Suprapubic skin (tissue), 4 donors: ENCODE measurements at regions not wholly inside any gene's neighbourhood (a gene's known extent, or its start where the extent isn't known, plus 50 kb on each side); places are given as distances from the start of the nearest gene placed in this dataset.

Experiments
- DNase-seq, 2 donors: peaks; one replicate each; pipeline ENCODE4 v3.0.0-alpha.2; 2019; ENCODE audit warnings: low spot score in 2 of 2
- H3K27ac ChIP-seq: fragments of 200-600 bp; sonication (generic); one replicate; pipeline ENCODE4 v1.5.1; 2019
- H3K27me3 ChIP-seq: fragments of 200-600 bp; sonication (generic); one replicate; pipeline ENCODE4 v1.5.1; 2019
- H3K36me3 ChIP-seq: fragments of 200-600 bp; sonication (generic); one replicate; pipeline ENCODE4 v1.5.1; 2019
- H3K4me1 ChIP-seq: fragments of 200-600 bp; sonication (generic); one replicate; pipeline ENCODE4 v1.5.1; 2019
- H3K4me3 ChIP-seq: fragments of 200-600 bp; sonication (generic); one replicate; pipeline ENCODE4 v1.5.1; 2019; ENCODE audit warnings: mild to moderate bottlenecking
- H3K9me3 ChIP-seq: fragments of 200-600 bp; sonication (generic); one replicate; pipeline ENCODE4 v1.5.1; 2019
- CTCF ChIP-seq, 2 donors: fragments of 200-600 bp in 1 of 2; fragments of 450-650 bp in 1 of 2; sonication (generic) in 1 of 2; IDR thresholded peaks; one replicate each; pipeline ENCODE4 v1.5.1; 2016 to 2019; ENCODE audit warnings: antibody characterized with exemption in 2 of 2, mild to moderate bottlenecking in 1 of 2, moderate library complexity in 1 of 2
- EP300 ChIP-seq: sonication (generic); formaldehyde crosslinking; IDR thresholded peaks from one replicate; pipeline ENCODE4 v1.6.1; 2017; ENCODE audit warnings: antibody characterized with exemption
- POLR2A ChIP-seq, 2 donors: fragments of 450-650 bp; IDR thresholded peaks; one replicate each; pipeline ENCODE4 v1.6.1; 2017; ENCODE audit warnings: antibody characterized with exemption in 2 of 2, mild to moderate bottlenecking in 2 of 2, moderate library complexity in 2 of 2
- POLR2AphosphoS5 ChIP-seq, 3 donors: sonication (generic); formaldehyde crosslinking; IDR thresholded peaks; one replicate each; pipeline ENCODE4 v1.6.1; 2017; ENCODE audit warnings: antibody characterized with exemption in 3 of 3
- WGBS: methylation state at CpG from one replicate; pipeline ENCODE4 v1.1.5; 2018; 5-methylcytosine and 5-hydroxymethylcytosine counted together

DNA sequence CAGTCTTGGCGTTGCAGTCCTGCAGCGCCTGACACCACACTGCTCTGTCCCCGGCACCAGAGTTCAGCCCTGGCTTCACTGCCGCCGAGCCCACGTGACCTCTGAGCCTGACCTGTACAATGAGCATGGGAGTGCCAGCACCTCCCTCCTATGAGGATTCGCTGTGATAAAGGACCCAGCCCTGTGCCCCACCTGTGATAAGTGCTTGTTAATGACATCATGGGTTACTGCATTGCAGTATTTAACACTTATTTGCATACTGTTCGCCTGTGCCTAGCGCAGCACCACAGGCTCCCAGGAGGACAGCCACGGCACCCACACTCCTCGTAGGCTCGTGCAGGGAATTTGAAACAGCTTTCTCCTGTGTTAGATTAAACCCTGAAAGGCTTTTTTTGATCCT is 118.2 kb upstream of the GSC start:
- Histone ChIP-seq H3K27me3 (no peaks in the 10 kb centered on the region), H3K4me1 (peaks cover under 1% of the 10 kb centered on the region), H3K4me3 (no peak overlapping the region), H3K36me3 (no peaks in the 10 kb centered on the region), H3K9me3 (no peaks in the 10 kb centered on the region), H3K27ac (no peak overlapping the region)
- 87% methylated on average over 12 of the region's 12 CpGs for WGBS
- DNase-seq, result no peak
- TF ChIP-seq EP300 (no peak), POLR2AphosphoS5 (IDR thresholded peaks at IDR 0.05) (no peak), CTCF (IDR thresholded peaks at IDR 0.05) (no peak), POLR2A (IDR thresholded peaks at IDR 0.05) (no peak)

DNA sequence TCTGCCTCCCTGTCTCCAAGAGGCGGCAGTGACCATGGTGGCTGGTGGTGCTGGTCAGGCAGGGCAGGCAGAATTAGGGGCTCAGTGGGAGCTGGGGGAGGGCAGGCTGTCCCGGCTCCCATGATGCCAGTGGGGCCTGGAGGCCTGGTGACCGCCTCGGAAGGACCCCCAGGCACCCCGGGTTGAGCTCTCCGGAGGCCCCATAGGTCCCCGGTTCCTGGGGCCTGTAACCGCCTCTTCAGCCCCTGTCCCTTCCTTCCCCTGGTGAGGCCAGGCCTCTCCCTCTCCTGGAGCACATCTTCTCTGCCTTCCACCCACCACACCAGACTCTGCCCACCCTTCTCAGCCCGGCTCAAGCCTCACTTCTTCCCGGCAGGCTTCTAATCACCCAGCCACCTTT is 117.7 kb upstream of the GSC start:
- Histone ChIP-seq H3K4me1 (no peaks in the 10 kb centered on the region), H3K27me3 (no peaks in the 10 kb centered on the region), H3K4me3 (no peak overlapping the region), H3K9me3 (no peaks in the 10 kb centered on the region), H3K36me3 (no peaks in the 10 kb centered on the region), H3K27ac (no peak overlapping the region)
- WGBS, result 92% methylated on average over 6 of the region's 10 CpGs
- TF ChIP-seq CTCF (IDR thresholded peaks at IDR 0.05), result no peak
- TF ChIP-seq EP300, result no peak
- TF ChIP-seq POLR2A (IDR thresholded peaks at IDR 0.05), result no peak
- DNase-seq, result no peak

- H3K27me3 ChIP-seq, result no peaks in the 10 kb centered on the region
- 97% methylated on average over 5 of the region's 7 CpGs for WGBS
- H3K4me1 ChIP-seq, result no peaks in the 10 kb centered on the region
- no peak overlapping the region for H3K27ac ChIP-seq
- H3K36me3 ChIP-seq, result no peaks in the 10 kb centered on the region
- TF ChIP-seq POLR2A (IDR thresholded peaks at IDR 0.05) (no peak), EP300 (no peak), POLR2AphosphoS5 (IDR thresholded peaks at IDR 0.05) (no peak), CTCF (IDR thresholded peaks at IDR 0.05) (no peak)
- H3K4me3 ChIP-seq, result no peak overlapping the region
- no peaks in the 10 kb centered on the region for H3K9me3 ChIP-seq
- DNase-seq, result peak in 1 of 2 donors; percentile 46
Observed at GRCh38 chr14:94886931-94887330, 117.0 kb upstream of the GSC start.

GRCh38 chr14:94885481-94886155 is 115.7 kb upstream of the GSC start:
- DNase-seq, result no peak
- no peak overlapping the region for H3K27ac ChIP-seq
- H3K27me3 ChIP-seq, result no peaks in the 10 kb centered on the region
- no peak overlapping the region for H3K4me3 ChIP-seq
- 70% methylated on average over 5 of the region's 5 CpGs for WGBS
- no peaks in the 10 kb centered on the region for H3K9me3 ChIP-seq
- no peaks in the 10 kb centered on the region for H3K36me3 ChIP-seq
- TF ChIP-seq CTCF (IDR thresholded peaks at IDR 0.05) (no peak), EP300 (no peak), POLR2AphosphoS5 (IDR thresholded peaks at IDR 0.05) (no peak), POLR2A (IDR thresholded peaks at IDR 0.05) (no peak)
- no peaks in the 10 kb centered on the region for H3K4me1 ChIP-seq

DNA sequence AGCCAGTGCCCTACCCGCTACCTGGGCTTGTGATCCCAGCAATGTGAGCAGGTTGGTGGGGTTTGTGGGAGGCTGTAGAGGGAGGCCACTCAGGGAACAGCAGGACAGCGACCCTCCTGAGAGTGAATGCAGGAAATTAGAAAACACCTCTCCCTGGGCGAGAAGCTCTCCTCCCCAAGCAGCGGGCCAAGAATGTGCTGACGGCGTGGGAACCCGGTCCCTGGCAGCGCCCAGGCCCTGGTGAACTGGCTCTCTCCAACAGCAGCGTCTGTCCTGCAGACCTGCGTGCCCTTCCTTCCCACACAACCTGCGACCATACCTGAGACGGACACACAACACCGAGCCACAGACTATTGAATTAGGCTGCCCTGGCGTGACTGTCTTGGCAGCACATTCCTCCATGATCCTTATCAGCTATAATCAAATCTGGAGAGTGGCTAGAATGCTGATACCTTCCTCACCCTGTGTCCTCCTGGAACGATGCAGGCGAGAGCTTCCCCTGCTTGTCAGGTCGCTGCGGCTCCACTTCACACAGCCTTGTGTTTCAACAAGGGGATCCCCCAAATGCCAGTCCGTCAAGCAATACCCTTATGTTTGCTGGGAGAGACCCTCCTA is 114.8 kb upstream of the GSC start:
- H3K27me3 ChIP-seq, result no peaks in the 10 kb centered on the region
- H3K4me1 ChIP-seq, result no peaks in the 10 kb centered on the region
- WGBS, result 70% methylated on average over 18 of the region's 19 CpGs
- TF ChIP-seq POLR2A (IDR thresholded peaks at IDR 0.05) (no peak), CTCF (IDR thresholded peaks at IDR 0.05) (no peak), EP300 (no peak), POLR2AphosphoS5 (IDR thresholded peaks at IDR 0.05) (no peak)
- no peak for DNase-seq
- no peak overlapping the region for H3K27ac ChIP-seq
- no peaks in the 10 kb centered on the region for H3K9me3 ChIP-seq
- H3K4me3 ChIP-seq, result no peak overlapping the region
- no peaks in the 10 kb centered on the region for H3K36me3 ChIP-seq
